AG04450 (cell line): ENCODE measurements at regions not wholly inside any gene's neighbourhood (a gene's known extent, or its start where the extent isn't known, plus 50 kb on each side); places are given as distances from the start of the nearest gene placed in this dataset.

ENCODE experiments used
- CTCF ChIA-PET: fragments of 300-600, 350-600 bp; formaldehyde crosslinking; extraction: SDS; loops from one replicate; lab custom pipeline; 2022; ENCODE audit warnings: antibody characterized with exemption, inconsistent platforms; lab: Charles Lee
- POLR2A ChIA-PET: fragments of 350-600 bp; formaldehyde crosslinking; extraction: SDS; loops from one replicate; lab custom pipeline; 2021; ENCODE audit warnings: antibody characterized with exemption, inconsistent platforms; lab: Yijun Ruan, JAX
- DNase-seq: peaks from one replicate; pipeline ENCODE4 v3.0.0-alpha.2; 2011; ENCODE audit warnings: low read depth, low spot score
- H3K27ac ChIP-seq: one replicate; pipeline ENCODE4 v1.5.1; 2012; ENCODE audit warnings: low read depth, low read length, control low read depth
- H3K27me3 ChIP-seq: one replicate; pipeline ENCODE4 v1.6.0; 2012; ENCODE audit warnings: low read length; ENCODE audit not compliant: control insufficient read depth, insufficient read depth
- H3K4me3 ChIP-seq: 2 replicates; pipeline ENCODE4 v1.5.1; 2011; ENCODE audit warnings: mild to moderate bottlenecking, low read depth, low read length, control low read depth
- H3K9me3 ChIP-seq: 2 replicates; pipeline ENCODE4 v1.5.1; 2012; ENCODE audit warnings: low read length; ENCODE audit not compliant: control insufficient read depth, insufficient read depth
- CTCF ChIP-seq: IDR thresholded peaks from 2 replicates; pipeline ENCODE4 v1.5.1; 2011; ENCODE audit warnings: low read depth, low read length, control low read depth, inconsistent platforms

- ChIA-PET CTCF (interaction anchor here (1.0 kb wide), 1 partner anchor 557 kb away, joined by 4 read pairs; no protein-coding TSS in a partner anchor), POLR2A (interaction anchor here (0.6 kb wide), 1 partner anchor 957 kb away, joined by 3 read pairs; no protein-coding TSS in a partner anchor)
- Histone ChIP-seq H3K27me3 (no peaks in the 10 kb centered on the region), H3K9me3 (no peaks in the 10 kb centered on the region; the same call in 1 of the 2 replicates), H3K27ac (peak overlapping the region; percentile 72), H3K4me3 (no peak overlapping the region)
- no peak for TF ChIP-seq CTCF
- DNase-seq: no peak
These were observed 61.5 kb upstream of the DOCK10 start for GRCh38 chr2:225103737-225104141.

GRCh38 chr2:225100856-225101294 lies 58.6 kb upstream of the DOCK10 start:
- CTCF ChIA-PET: interaction anchor here (1.6 kb wide), 1 partner anchor 21 kb away, joined by 4 read pairs; no protein-coding TSS in a partner anchor
- TF ChIP-seq CTCF: no peak

GRCh38 chr2:225100269-225100668 lies 58.0 kb upstream of the DOCK10 start:
- ChIA-PET CTCF (interaction anchor here (0.6 to 1.6 kb wide), 2 partner anchors 22 to 96 kb away, joined by 3 to 4 read pairs; no protein-coding TSS in a partner anchor), POLR2A (interaction anchor here (0.8 kb wide), 1 partner anchor 9 kb away, joined by 3 read pairs; no protein-coding TSS in a partner anchor)
- H3K9me3 ChIP-seq: no peaks in the 10 kb centered on the region
- H3K4me3 ChIP-seq: no peak overlapping the region
- TF ChIP-seq CTCF: no peak
- DNase-seq: no peak
- no peaks in the 10 kb centered on the region for H3K27me3 ChIP-seq
- peak overlapping the region; percentile 96 for H3K27ac ChIP-seq

More at GRCh38 chr2:225100856-225101294, 58.6 kb upstream of the DOCK10 start:
- Histone ChIP-seq H3K27me3 (no peaks in the 10 kb centered on the region), H3K4me3 (no peak overlapping the region), H3K9me3 (no peaks in the 10 kb centered on the region), H3K27ac (peak overlapping the region; percentile 96)
- DNase-seq: peak; percentile 81
- POLR2A ChIA-PET: interaction anchor here (0.8 kb wide), 1 partner anchor 10 kb away, joined by 3 read pairs; no protein-coding TSS in a partner anchor

GRCh38 chr2:225097035-225097434 lies 54.8 kb upstream of the DOCK10 start:
- DNase-seq: peak; percentile 66
- POLR2A ChIA-PET: no interaction called here
- CTCF ChIA-PET: no interaction called here

More at GRCh38 chr2:225097035-225097434, 54.8 kb upstream of the DOCK10 start:
- Histone ChIP-seq H3K27ac (no peak overlapping the region), H3K9me3 (no peaks in the 10 kb centered on the region), H3K4me3 (no peak overlapping the region), H3K27me3 (no peaks in the 10 kb centered on the region)
- TF ChIP-seq CTCF: no peak
